ENCODE measurements at regions not wholly inside any gene's neighbourhood (a gene's known extent, or its start where the extent isn't known, plus 50 kb on each side); places are given as distances from the start of the nearest gene placed in this dataset.

DNA sequence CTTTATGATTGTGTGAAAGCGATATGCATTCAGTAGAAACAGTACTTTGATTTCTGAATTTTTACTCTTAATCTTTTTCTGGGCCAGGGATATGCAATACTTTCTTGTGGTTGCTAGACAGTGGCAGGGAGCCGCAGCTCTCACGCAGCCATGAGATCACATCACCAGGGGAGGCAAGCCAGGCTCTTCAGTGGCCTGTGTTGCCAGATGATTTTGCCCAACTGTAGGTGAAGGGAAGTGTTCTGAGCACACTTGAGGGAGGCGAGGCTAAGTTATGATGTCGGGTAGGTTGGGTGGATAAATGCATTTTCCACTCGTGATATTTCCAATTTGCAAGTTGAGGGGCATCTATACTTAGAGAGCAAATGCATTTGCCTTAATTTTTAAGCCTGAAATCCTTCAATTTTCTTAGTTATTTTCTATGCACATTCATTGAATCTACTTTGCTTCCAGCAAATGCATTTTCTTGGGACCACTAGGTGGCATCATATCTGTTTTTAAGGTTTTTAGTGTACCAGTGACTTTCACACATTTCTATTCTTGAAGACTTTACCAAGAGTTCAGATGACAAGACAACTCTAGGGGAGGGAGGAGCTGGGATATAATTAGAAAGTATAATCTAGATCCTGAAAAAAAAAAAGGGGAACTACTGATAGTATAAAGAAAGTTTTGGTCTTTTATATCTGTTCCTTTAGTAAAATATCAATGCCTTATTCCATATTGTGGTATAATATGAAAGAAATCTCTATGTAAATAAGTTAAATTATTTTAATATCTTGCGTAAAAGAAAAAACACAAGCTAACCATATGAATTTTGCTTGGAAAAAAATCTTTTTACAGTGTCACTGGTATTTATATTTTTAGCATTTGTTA, 643.3 kb downstream of the SOCS6 start:
- no peak for DNase-seq
- TF ChIP-seq EP300 (IDR thresholded peaks at IDR 0.05) (no peak), CTCF (IDR thresholded peaks at IDR 0.05) (peak in 1 of 4 experiments; percentile 53)
- WGBS, 2 donors = 54 to 62% methylated on average over 7 of the region's 7 CpGs
- H3K27ac ChIP-seq = no peak overlapping the region
- intact Hi-C loops (cut with DNase I) = loop anchor here (5.0 kb wide), 1 partner anchor 1610 kb away; the partner anchor contains the start of gene CBLN2
- H3K4me3 ChIP-seq = no peak overlapping the region
- no peaks in the 10 kb centered on the region for H3K9me3 ChIP-seq
- H3K4me1 ChIP-seq = no peaks in the 10 kb centered on the region
- no peaks in the 10 kb centered on the region for H3K27me3 ChIP-seq
- H3K36me3 ChIP-seq = no peaks in the 10 kb centered on the region

- H3K36me3 ChIP-seq = no peaks in the 10 kb centered on the region
- H3K4me3 ChIP-seq = no peak overlapping the region
- intact Hi-C loops (cut with DNase I) = no loop called here
- no peaks in the 10 kb centered on the region for H3K27me3 ChIP-seq
- H3K9me3 ChIP-seq = peaks cover 0 to 3% (median 0%) of the 10 kb centered on the region in 4 donors
- DNase-seq = no peak
- H3K4me1 ChIP-seq = no peaks in the 10 kb centered on the region
- WGBS, 2 donors = 82 to 89% methylated on average over 4 of the region's 4 CpGs
- TF ChIP-seq EP300 (IDR thresholded peaks at IDR 0.05) (no peak), CTCF (IDR thresholded peaks at IDR 0.05) (no peak), POLR2AphosphoS5 (IDR thresholded peaks at IDR 0.05) (no peak)
- H3K27ac ChIP-seq = no peak overlapping the region
Measured at GRCh38 chr18:70920840-70921374, 632.1 kb downstream of the SOCS6 start.

DNA sequence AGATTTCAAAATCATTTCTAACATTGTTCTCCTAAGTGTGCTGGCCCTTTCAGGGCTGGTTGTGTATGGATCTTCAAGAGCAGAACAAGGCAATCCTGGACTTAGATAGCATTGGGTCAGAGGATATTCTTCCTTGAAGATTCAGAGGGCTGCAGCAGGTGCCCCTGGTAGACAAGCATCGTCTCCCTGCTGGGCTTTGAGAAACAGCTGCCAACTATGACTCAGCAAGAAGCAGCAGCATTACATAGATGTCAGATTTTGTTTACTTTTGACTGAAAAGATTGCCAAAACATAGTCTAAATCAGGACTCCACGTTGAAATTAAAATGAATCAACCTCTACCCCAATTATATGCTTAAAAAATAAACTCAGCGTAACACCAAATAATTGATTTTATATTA, 618.8 kb downstream of the SOCS6 start:
- DNase-seq = no peak
- no peak overlapping the region for H3K4me3 ChIP-seq
- WGBS, 2 donors = 32% methylated on average over 3 of the region's 3 CpGs

DNA sequence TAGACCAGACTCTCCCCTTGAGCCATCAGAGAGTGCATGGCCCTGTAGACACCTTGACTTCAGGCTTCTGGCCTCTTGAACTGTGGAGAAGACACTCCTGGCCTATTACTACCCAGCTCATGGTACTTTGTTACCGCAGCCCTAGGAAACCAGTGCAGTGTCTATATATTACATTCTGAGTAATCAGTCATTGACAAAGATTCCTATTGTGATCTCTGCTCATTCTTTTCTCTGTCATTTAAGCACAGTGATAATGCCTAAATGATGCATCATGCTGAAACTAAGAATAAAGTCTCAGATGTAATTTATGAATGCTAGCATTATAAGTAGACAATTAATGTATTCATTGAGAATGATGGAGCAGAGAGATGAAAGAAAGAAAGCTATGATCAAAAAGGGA, 603.5 kb downstream of the SOCS6 start:
- no peak for DNase-seq
- H3K4me1 ChIP-seq = no peaks in the 10 kb centered on the region
- no peaks in the 10 kb centered on the region for H3K36me3 ChIP-seq
- H3K4me3 ChIP-seq = no peak overlapping the region
- 92 to 95% methylated on average over 1 of the region's 1 CpG for WGBS, 2 donors
- no peak overlapping the region for H3K27ac ChIP-seq
- H3K27me3 ChIP-seq = no peaks in the 10 kb centered on the region
- TF ChIP-seq CTCF (IDR thresholded peaks at IDR 0.05) = no peak
- no peak for TF ChIP-seq EP300 (IDR thresholded peaks at IDR 0.05)
- no peak for TF ChIP-seq POLR2AphosphoS5 (IDR thresholded peaks at IDR 0.05)
- no peak for TF ChIP-seq POLR2A (IDR thresholded peaks at IDR 0.05)
- intact Hi-C loops (cut with DNase I) = no loop called here
- H3K9me3 ChIP-seq = no peaks in the 10 kb centered on the region

More for the DNA sequence above, 618.8 kb downstream of the SOCS6 start:
- Histone ChIP-seq H3K36me3 (no peaks in the 10 kb centered on the region), H3K4me1 (peaks cover 0 to 10% (median 2%) of the 10 kb centered on the region in 4 donors), H3K9me3 (no peaks in the 10 kb centered on the region), H3K27me3 (no peaks in the 10 kb centered on the region), H3K27ac (no peak overlapping the region)
- TF ChIP-seq POLR2A (IDR thresholded peaks at IDR 0.05) (no peak), POLR2AphosphoS5 (IDR thresholded peaks at IDR 0.05) (no peak), EP300 (IDR thresholded peaks at IDR 0.05) (no peak), CTCF (IDR thresholded peaks at IDR 0.05) (no peak)
- intact Hi-C loops (cut with DNase I) = no loop called here
